ENCODE measurements at regions not wholly inside any gene's neighbourhood (a gene's known extent, or its start where the extent isn't known, plus 50 kb on each side); places are given as distances from the start of the nearest gene placed in this dataset.

GRCh38 chr9:107562798-107563197 lies 73.2 kb upstream of the KLF4 start:
- Histone ChIP-seq H3K9me3 (replicated peaks; ENCODE audit: control insufficient read depth, insufficient read depth, low read length) (no peaks in the 10 kb centered on the region), H4K20me1 (replicated peaks; ENCODE audit: control insufficient read depth, extremely low read depth, insufficient read depth, low read length) (no peaks in the 10 kb centered on the region), H2AFZ (ENCODE audit: low read depth, low read length) (no peak overlapping the region), H3K4me2 (ENCODE audit: insufficient read depth, low read length) (no peak overlapping the region), H3K36me3 (ENCODE audit: control insufficient read depth in 2 of 2, extremely low read depth in 1 of 2, insufficient read depth in 2 of 2, low read length in 2 of 2) (no peaks in the 10 kb centered on the region), H3K27ac (ENCODE audit: insufficient read depth, low read depth, low read length) (no peak overlapping the region), H3K27me3 (ENCODE audit: control insufficient read depth in 2 of 2, insufficient read depth in 2 of 2, low read length in 2 of 2) (no peaks in the 10 kb centered on the region), H3K79me2 (ENCODE audit: control insufficient read depth, insufficient read depth, low read length) (no peaks in the 10 kb centered on the region), H3K4me3 (replicated peaks in 1 of 3; ENCODE audit: insufficient read depth in 1 of 3, low read depth in 1 of 3, low read length in 3 of 3) (no peak overlapping the region), H3K9me1 (replicated peaks; ENCODE audit: control insufficient read depth, extremely low read depth, insufficient read depth, low read length) (no peaks in the 10 kb centered on the region), H3K4me1 (ENCODE audit: control insufficient read depth, extremely low read depth, insufficient read depth, low read length) (peaks cover 2% of the 10 kb centered on the region), H3K9ac (replicated peaks; ENCODE audit: extremely low read depth, insufficient read depth, low read length) (no peak overlapping the region)
- intact Hi-C loops (cut with micrococcal nuclease) = no loop called here
- dilution Hi-C loops (cut with MboI; ENCODE audit: extremely low pct_ligation_motif_present, low sequenced_read_pairs) = no loop called here
- FAIRE-seq (no peak), DNase-seq (ENCODE audit: low read depth, low spot score) (no peak)
- no peak for TF ChIP-seq CTCF (IDR thresholded peaks at IDR 0.05; ENCODE audit: extremely low read depth in 1 of 2, insufficient read depth in 1 of 2, low read depth in 1 of 2, low read length in 2 of 2)
- TF ChIP-seq EZH2 (IDR thresholded peaks at IDR 0.05; ENCODE audit: borderline replicate concordance, low read depth, low read length, severe bottlenecking) = no peak
- TF ChIP-seq JUN (IDR thresholded peaks at IDR 0.05; ENCODE audit: borderline replicate concordance, insufficient read depth, insufficient read length, low read depth) = no peak
- no peak for TF ChIP-seq MYC (IDR thresholded peaks at IDR 0.05; ENCODE audit: low read depth, low read length)
- no peak for TF ChIP-seq POLR2A (IDR thresholded peaks at IDR 0.05; ENCODE audit: low read depth, low read length)
- TF ChIP-seq POLR2AphosphoS5 (IDR thresholded peaks at IDR 0.05; ENCODE audit: insufficient read depth, low read depth, low read length) = no peak
- no peak for TF ChIP-seq MAX (IDR thresholded peaks at IDR 0.05; ENCODE audit: insufficient read depth, insufficient read length)
- no peak for TF ChIP-seq GATA2 (IDR thresholded peaks at IDR 0.05; ENCODE audit: insufficient read depth, insufficient read length, low read depth, low read length)
- no peak for TF ChIP-seq FOS (IDR thresholded peaks at IDR 0.05; ENCODE audit: borderline replicate concordance, insufficient read depth, low read length)
- POLR2A ChIA-PET = no interaction called here
- BruUV-seq (replicated peaks) = no TSS peak
- CTCF ChIA-PET = interaction anchor here (0.8 kb wide), 1 partner anchor 54 kb away, joined by 3 read pairs; no protein-coding TSS in a partner anchor

Measured in endothelial cell of umbilical vein (primary cell).